OCI-LY7 (cell line): ENCODE measurements at regions not wholly inside any gene's neighbourhood (a gene's known extent, or its start where the extent isn't known, plus 50 kb on each side); places are given as distances from the start of the nearest gene placed in this dataset.

Source experiments
- BruUV-seq: library from RNA; stranded (reverse); fragments of 400-500 nt; replicated peaks from 2 replicates; lab custom pipeline; 2021; lab: Mats Ljungman, UMichigan
- CTCF ChIA-PET: fragments of 300-600 bp; sonication (Branson Sonifier 250); formaldehyde crosslinking; loops from one replicate; lab custom pipeline; 2022; ENCODE audit warnings: antibody characterized with exemption; ENCODE audit not compliant: unreplicated experiment; lab: Charles Lee
- POLR2A ChIA-PET: fragments of 300-600 bp; sonication (Branson Sonifier 250); formaldehyde crosslinking; loops from one replicate; lab custom pipeline; 2022; ENCODE audit warnings: antibody characterized with exemption; lab: Charles Lee
- DNase-seq: peaks from one replicate; pipeline ENCODE4 v3.0.0-alpha.2; 2015; ENCODE audit warnings: low spot score
- H2AFZ ChIP-seq: fragments of 200-600 bp; sonication (generic), shearing (Covaris generic); 2 replicates; pipeline ENCODE4 v1.6.1; 2014; ENCODE audit warnings: mild to moderate bottlenecking, antibody characterized with exemption, low read length, moderate library complexity
- H3K27ac ChIP-seq: fragments of 200-600 bp; sonication (generic); 2 replicates; pipeline ENCODE4 v1.5.1; 2014; ENCODE audit warnings: mixed run types, low read depth, mild to moderate bottlenecking, moderate library complexity, low read length, inconsistent platforms; ENCODE audit not compliant: poor library complexity, severe bottlenecking
- H3K36me3 ChIP-seq: fragments of 200-600 bp; sonication (generic); 2 replicates; pipeline ENCODE4 v1.6.1; 2014; ENCODE audit warnings: mild to moderate bottlenecking, antibody characterized with exemption, low read length, moderate library complexity, mixed read lengths; ENCODE audit not compliant: insufficient read depth
- H3K4me1 ChIP-seq: fragments of 200-600 bp; sonication (generic); 2 replicates; pipeline ENCODE4 v1.5.1; 2014; ENCODE audit warnings: mild to moderate bottlenecking, low read length; ENCODE audit not compliant: insufficient read depth, poor library complexity, severe bottlenecking
- H3K4me2 ChIP-seq: fragments of 200-600 bp; sonication (generic); 2 replicates; pipeline ENCODE4 v1.6.1; 2014; ENCODE audit warnings: mild to moderate bottlenecking, low read length
- H3K4me3 ChIP-seq: fragments of 200-600 bp; sonication (generic); 2 replicates; pipeline ENCODE4 v1.5.1; 2014; ENCODE audit warnings: mild to moderate bottlenecking, low read depth, low read length; ENCODE audit not compliant: poor library complexity, severe bottlenecking
- H3K79me2 ChIP-seq: fragments of 200-600 bp; sonication (generic); 2 replicates; pipeline ENCODE4 v1.6.1; 2016; ENCODE audit warnings: low read depth, mild to moderate bottlenecking, low read length, moderate library complexity, mixed read lengths; ENCODE audit not compliant: insufficient read depth
- H3K9me2 ChIP-seq: fragments of 200-600 bp; sonication (generic); 2 replicates; pipeline ENCODE4 v1.6.1; 2016; ENCODE audit warnings: mild to moderate bottlenecking, low read length, mixed read lengths; ENCODE audit not compliant: insufficient read depth
- H3K9me3 ChIP-seq: fragments of 200-600 bp; sonication (generic); 2 replicates; pipeline ENCODE4 v1.6.1; 2014; ENCODE audit warnings: mild to moderate bottlenecking, mixed run types, low read length, mixed read lengths
- H4K20me1 ChIP-seq: fragments of 200-600 bp; sonication (generic); 2 replicates; pipeline ENCODE4 v1.6.1; 2014; ENCODE audit warnings: mild to moderate bottlenecking, antibody characterized with exemption, low read length, moderate library complexity, mixed read lengths; ENCODE audit not compliant: insufficient read depth
- EZH2phosphoT487 ChIP-seq: fragments of 200-600 bp; sonication (generic); IDR thresholded peaks from 2 replicates; pipeline ENCODE4 v1.6.1; 2018; ENCODE audit warnings: low read depth, borderline replicate concordance, mild to moderate bottlenecking, mixed run types, antibody characterized with exemption, low read length, moderate library complexity, mixed read lengths
- intact Hi-C: fragments of 100-400 bp; cut with micrococcal nuclease; formaldehyde crosslinking; loops from one replicate; pipeline ENCODE4 v1.10.0; 2022; ENCODE audit not compliant: unreplicated experiment
- TF ChIP-seq, protein P1 (sequence below): fragments of 200-600 bp; sonication (generic); conservative IDR thresholded peaks from 2 replicates; pipeline ENCODE4 v1.5.1; 2014; ENCODE audit warnings: mild to moderate bottlenecking, antibody characterized with exemption, low read length, moderate library complexity, mixed read lengths

GRCh38 chr18:61694236-61694635, 198.6 kb downstream of the RNF152 start:
- ChIA-PET CTCF (no interaction called here), POLR2A (no interaction called here)
- DNase-seq, result no peak
- Histone ChIP-seq H3K79me2 (no peaks in the 10 kb centered on the region), H2AFZ (no peak overlapping the region), H3K4me2 (no peak overlapping the region), H3K9me3 (no peaks in the 10 kb centered on the region), H3K4me1 (no peaks in the 10 kb centered on the region), H3K36me3 (no peaks in the 10 kb centered on the region), H3K27ac (no peak overlapping the region), H3K9me2 (no peaks in the 10 kb centered on the region), H4K20me1 (no peaks in the 10 kb centered on the region), H3K4me3 (no peak overlapping the region)
- TF ChIP-seq, protein P1, sequence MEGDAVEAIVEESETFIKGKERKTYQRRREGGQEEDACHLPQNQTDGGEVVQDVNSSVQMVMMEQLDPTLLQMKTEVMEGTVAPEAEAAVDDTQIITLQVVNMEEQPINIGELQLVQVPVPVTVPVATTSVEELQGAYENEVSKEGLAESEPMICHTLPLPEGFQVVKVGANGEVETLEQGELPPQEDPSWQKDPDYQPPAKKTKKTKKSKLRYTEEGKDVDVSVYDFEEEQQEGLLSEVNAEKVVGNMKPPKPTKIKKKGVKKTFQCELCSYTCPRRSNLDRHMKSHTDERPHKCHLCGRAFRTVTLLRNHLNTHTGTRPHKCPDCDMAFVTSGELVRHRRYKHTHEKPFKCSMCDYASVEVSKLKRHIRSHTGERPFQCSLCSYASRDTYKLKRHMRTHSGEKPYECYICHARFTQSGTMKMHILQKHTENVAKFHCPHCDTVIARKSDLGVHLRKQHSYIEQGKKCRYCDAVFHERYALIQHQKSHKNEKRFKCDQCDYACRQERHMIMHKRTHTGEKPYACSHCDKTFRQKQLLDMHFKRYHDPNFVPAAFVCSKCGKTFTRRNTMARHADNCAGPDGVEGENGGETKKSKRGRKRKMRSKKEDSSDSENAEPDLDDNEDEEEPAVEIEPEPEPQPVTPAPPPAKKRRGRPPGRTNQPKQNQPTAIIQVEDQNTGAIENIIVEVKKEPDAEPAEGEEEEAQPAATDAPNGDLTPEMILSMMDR, result no peak
- TF ChIP-seq EZH2phosphoT487, result no peak
- no TSS peak for BruUV-seq
- intact Hi-C loops, result no loop called here

GRCh38 chr18:61690418-61691138, 202.2 kb downstream of the RNF152 start:
- no peak overlapping the region for H3K4me3 ChIP-seq
- no peaks in the 10 kb centered on the region for H4K20me1 ChIP-seq
- DNase-seq, result no peak
- H3K27ac ChIP-seq, result no peak overlapping the region
- no TSS peak for BruUV-seq
- intact Hi-C loops, result no loop called here
- TF ChIP-seq, protein P1, result no peak
- no peak for TF ChIP-seq EZH2phosphoT487
- H3K4me2 ChIP-seq, result no peak overlapping the region
- H3K79me2 ChIP-seq, result no peaks in the 10 kb centered on the region
- no peaks in the 10 kb centered on the region for H3K9me2 ChIP-seq
- H3K36me3 ChIP-seq, result no peaks in the 10 kb centered on the region
- H3K4me1 ChIP-seq, result no peaks in the 10 kb centered on the region
- ChIA-PET CTCF (no interaction called here), POLR2A (no interaction called here)
- no peak overlapping the region for H2AFZ ChIP-seq
- H3K9me3 ChIP-seq, result no peaks in the 10 kb centered on the region

DNA sequence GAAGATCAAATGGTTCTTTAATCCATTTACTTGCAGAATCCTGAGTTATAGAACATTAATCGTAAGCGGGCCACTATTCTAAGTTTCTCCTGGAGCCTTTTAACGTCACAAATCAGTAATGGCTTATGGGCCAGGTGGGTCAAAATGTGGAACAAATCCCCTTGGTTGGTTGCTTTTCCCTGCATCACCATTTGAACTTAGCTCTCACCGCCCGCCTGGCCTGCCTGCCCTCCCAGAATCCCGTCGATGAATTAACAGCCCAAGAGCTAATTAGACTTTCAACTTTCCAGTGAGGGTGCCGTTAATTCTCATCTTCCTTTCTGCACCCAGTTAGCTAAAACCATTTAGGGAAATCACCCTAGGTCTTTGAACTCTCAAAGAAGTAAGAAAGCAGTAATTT, 205.5 kb downstream of the RNF152 start:
- intact Hi-C loops, result no loop called here
- CTCF ChIA-PET, result no interaction called here

More for the DNA sequence above, 205.5 kb downstream of the RNF152 start:
- TF ChIP-seq EZH2phosphoT487, result no peak
- no peaks in the 10 kb centered on the region for H3K9me2 ChIP-seq
- no TSS peak for BruUV-seq
- H4K20me1 ChIP-seq, result no peaks in the 10 kb centered on the region
- DNase-seq, result no peak
- POLR2A ChIA-PET, result no interaction called here
- H3K36me3 ChIP-seq, result no peaks in the 10 kb centered on the region
- no peaks in the 10 kb centered on the region for H3K4me1 ChIP-seq
- no peaks in the 10 kb centered on the region for H3K9me3 ChIP-seq
- H3K4me3 ChIP-seq, result no peak overlapping the region
- H3K27ac ChIP-seq, result no peak overlapping the region
- no peak overlapping the region for H3K4me2 ChIP-seq
- H2AFZ ChIP-seq, result no peak overlapping the region
- no peaks in the 10 kb centered on the region for H3K79me2 ChIP-seq
